COR-L47 (cell line): ENCODE measurements at regions not wholly inside any gene's neighbourhood (a gene's known extent, or its start where the extent isn't known, plus 50 kb on each side); places are given as distances from the start of the nearest gene placed in this dataset.
"Not testable (repeated sequence)": the region's sequence is repeated elsewhere in the genome, so short reads cannot be mapped to it uniquely, and the experiment has no call there.

ENCODE experiments used
- DNase-seq: peaks from one replicate; lab custom pipeline; 2025; lab: John Stamatoyannopoulos, UW

DNA sequence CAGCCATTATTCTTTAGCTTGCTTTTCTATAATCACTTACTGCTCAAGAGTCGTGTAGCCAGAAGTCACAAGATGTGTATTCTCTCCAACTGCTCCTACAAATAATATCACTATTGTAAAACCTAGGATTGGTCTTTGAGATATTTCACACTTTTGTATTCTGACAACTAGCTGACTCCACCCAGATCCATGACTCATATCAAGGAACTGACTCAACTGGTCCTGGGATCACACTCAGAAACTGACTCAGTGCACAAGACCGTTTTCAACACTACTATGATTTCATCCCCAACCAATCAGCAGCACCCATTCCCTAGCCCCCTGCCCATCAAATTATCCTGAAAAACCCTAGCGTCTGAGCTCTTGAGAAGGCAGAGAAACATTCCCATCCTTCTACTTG, 56.5 kb upstream of the ORC5 start:
- DNase-seq = no peak

DNA sequence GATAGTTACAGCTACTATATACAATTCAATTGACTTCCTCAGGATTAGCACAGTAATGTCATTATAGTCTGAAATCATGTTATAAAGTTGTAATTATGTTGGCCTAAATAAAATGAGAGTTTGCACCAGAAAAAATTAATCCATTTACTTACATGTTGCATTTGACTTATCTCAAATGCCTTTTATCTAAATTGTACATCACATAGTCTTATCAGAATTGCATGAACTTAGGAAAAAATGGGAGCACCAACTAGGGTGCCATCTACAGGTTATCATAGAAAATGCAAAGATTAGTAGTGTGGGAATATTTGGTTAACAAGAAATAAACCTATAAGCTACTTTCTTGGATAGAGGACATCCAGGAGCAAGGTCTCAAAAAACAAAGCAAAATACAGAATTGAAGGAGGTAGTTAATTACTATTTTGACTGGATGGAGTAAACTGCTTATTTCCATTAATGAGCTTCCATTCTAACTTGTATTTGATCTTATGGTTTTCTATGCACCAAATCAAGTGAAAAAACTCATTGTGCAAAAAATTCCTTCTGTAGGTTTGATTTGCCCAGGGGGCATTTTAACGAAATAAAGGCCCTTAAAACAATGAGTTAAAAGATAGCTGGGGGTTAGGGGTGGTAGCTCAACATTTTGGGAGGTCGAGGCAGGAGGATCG, 60.0 kb upstream of the ORC5 start:
- peak; percentile 1 for DNase-seq

DNA sequence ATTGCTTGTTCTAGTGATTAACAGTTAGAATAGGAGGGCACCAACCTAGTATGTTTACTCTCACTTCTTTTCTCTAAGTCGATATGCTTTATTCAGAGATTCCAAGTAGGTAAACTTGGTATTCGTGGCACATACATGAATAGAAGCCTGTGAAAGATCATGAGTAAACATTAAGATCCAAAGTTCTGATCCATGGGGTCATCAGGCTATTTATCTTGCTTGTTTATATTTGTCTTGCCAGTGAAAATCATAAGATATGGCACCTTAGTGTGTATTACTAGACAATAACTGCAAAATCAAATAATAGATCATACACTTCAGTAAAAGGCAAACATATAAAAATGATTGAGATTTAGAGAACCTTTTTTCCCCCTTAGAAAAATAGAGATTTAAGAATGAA, 56.5 kb upstream of the LHFPL3 start:
- DNase-seq = no peak

DNA sequence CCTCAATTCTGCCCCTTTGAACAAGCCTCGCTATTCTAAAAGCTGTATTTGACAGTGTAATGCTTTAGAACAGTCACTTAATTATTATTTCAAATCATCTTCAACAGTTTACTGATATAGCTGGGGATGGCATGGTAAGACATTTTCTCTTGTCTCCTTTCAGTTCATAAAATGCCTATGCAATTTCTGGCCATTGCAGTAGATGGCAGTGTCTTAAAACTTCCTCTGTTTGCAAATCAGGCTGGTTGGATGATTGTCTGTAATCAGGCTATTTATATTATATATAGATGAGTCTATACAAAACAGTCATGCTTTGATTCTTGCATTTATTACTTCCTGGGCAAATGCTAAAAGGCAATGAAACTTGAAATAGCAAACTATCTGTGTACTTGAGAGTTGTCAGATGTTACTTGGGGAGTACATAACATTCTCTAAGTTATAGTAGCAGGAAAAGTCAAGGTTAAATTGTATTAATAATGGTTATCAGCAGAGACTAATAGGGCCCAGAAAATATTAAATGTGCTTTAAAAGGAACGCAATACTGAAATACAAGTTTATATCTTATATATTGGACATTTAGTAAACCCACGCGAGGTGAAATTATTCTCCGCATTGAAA, 55.5 kb upstream of the LHFPL3 start:
- DNase-seq = peak; percentile 13

DNA sequence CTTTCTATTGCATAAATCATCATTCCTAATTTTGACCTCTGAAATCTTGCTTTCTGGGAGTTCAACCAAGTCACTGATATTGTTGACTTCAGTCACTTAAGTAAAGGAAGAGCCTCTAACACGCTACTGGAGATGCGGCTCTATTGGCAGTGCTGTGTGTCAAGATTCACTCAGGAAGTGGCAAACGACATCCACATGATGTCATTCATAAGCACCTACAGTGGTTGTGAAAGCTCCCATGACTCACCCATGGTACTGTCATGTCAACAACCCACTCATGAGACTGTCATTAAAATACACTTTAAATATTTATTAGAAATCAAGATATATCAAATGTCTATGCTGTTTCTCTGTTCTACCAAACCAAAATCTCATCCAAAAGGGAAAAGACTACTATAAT, 52.5 kb upstream of the LHFPL3 start:
- no peak for DNase-seq

DNA sequence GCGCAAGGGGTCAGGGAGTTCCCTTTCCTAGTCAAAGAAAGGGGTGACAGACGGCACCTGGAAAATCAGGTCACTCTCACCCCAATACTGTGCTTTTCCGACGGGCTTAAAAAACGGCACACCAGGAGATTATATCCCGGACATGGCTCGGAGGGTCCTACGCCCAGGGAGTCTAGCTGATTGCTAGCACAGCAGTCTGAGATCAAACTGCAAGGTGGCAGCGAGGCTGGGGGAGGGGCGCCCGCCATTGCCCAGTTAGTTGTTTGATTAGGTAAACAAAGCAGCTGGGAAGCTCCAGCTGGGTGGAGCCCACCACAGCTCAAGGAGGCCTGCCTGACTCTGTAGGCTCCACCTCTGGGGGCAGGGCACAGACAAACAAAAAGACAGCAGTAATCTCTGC, 51.7 kb upstream of the LHFPL3 start:
- not testable (repeated sequence) for DNase-seq
